Skin epidermis (tissue), 12 donors: ENCODE measurements at regions not wholly inside any gene's neighbourhood (a gene's known extent, or its start where the extent isn't known, plus 50 kb on each side); places are given as distances from the start of the nearest gene placed in this dataset.
"Not testable (repeated sequence)": the region's sequence is repeated elsewhere in the genome, so short reads cannot be mapped to it uniquely, and the experiment has no call there.

ENCODE experiments used
- H3K27ac ChIP-seq, 21 experiments: fragments of 200-600 bp; sonication (generic) in 11 of 21; one replicate each; pipeline ENCODE4 v1.5.0; 2020; ENCODE audit warnings: mild to moderate bottlenecking in 3 of 21, inconsistent platforms in 2 of 21, moderate library complexity in 2 of 21
- H3K4me3 ChIP-seq, 7 experiments: fragments of 200-600 bp; sonication (generic) in 2 of 7; one replicate each; pipeline ENCODE4 v1.5.0; 2020; ENCODE audit warnings: inconsistent platforms in 2 of 7, mild to moderate bottlenecking in 2 of 7, moderate library complexity in 1 of 7

DNA sequence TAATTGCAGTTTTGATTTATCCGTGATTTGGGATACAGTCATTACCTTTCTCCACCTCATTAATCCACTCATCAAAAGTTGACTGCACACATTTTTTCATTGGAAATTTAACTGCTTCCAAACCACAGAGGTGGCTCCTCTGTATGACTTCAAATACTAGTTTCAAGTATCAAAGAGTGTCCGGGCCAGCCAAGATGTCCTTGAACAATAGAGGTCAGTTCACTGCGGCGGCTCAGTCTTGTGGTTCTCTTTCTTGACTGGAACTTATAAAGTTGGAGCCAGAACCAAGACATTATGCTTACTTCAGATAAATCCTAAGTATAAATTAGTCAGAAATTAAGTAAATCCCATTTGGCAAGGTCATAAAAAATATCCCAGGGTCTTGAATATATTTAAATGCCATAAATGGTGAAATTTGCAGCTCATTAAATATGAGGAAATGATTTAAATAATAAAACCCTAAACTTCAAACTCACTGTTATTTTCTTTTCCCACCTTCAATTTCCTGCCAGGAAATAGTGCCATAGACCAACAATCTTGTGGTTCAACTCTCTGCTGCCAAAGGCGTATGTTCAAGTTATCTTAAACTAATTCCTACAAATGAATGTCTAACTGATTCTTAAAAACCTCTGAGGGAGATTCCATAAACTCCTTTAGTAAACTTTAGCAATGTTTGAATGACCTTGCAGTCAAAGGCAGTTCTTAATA is 360.8 kb downstream of the AEBP2 start:
- H3K27ac ChIP-seq: peak overlapping the region in 2 of 21 experiments; percentile 10 to 23
- no peak overlapping the region for H3K4me3 ChIP-seq

DNA sequence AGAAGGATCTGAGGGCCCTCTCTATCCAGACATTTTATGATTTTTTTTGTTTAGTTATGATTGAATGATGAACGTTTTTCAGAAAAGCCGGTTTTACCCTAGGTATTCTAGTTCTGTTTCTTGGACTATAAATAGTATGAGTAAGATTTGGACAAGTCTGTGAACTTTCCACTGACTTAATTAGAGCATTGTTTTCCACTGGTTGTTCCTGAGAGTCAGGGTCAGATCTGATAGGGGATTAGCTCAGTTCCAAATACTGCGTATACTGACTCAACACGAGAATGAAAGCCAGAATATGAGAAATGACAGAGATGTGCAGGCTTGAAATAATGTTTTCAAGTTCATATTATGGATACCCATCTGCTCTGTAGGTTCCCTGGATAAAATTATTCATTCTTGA is 361.6 kb downstream of the AEBP2 start:
- Histone ChIP-seq H3K4me3 (no peak overlapping the region), H3K27ac (peak overlapping the region in 1 of 21 experiments; percentile 10)

GRCh38 chr12:19801941-19802340 is 362.6 kb downstream of the AEBP2 start:
- no peak overlapping the region for H3K4me3 ChIP-seq
- H3K27ac ChIP-seq: no peak overlapping the region

GRCh38 chr12:19802915-19803314 is 363.6 kb downstream of the AEBP2 start:
- Histone ChIP-seq H3K27ac (no peak overlapping the region), H3K4me3 (no peak overlapping the region)

DNA sequence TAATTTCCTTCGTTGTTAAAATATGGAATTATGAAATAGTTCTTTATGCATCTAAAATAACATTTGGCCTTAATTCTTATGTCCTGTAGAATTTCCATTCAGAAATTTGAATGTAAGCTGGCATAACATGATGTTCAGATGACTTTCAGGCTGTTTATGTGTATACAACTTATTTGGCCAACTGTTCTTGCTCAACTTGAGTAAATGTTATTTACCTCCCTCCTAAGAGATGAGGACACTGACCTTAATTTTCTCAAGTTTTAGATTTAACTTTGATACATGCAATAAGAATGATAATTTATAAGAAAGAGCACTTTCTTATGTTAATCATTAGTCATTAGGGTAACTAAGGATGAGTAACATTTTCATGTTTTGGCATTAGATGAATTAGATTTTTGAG is 365.4 kb downstream of the AEBP2 start:
- Histone ChIP-seq H3K27ac (no peak overlapping the region), H3K4me3 (no peak overlapping the region)

GRCh38 chr12:19808371-19808770 is 369.1 kb downstream of the AEBP2 start:
- Histone ChIP-seq H3K4me3 (no peak overlapping the region), H3K27ac (no peak overlapping the region)

- Histone ChIP-seq H3K4me3 (no peak overlapping the region), H3K27ac (no peak overlapping the region)
Observed at GRCh38 chr12:19810213-19810612, 370.9 kb downstream of the AEBP2 start.

DNA sequence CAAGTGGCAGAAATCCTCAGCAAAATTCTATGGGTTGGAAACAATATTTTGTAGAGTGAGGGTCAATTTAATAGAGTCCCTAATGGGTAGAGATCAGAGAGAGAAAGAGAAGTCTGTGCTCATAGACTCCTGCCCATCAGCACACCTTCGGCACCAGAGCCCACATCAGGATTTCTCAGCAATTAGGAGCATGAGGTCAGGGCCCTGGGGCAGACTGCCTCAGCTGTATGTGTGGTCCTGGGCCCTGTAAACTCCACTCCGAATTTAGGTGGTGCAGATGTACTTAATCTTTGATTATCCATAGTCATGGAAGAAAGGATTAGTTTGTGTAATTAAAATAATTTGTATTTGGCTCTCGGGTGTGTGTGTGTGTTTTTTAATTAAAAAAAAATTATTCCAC is 372.6 kb downstream of the AEBP2 start:
- H3K27ac ChIP-seq: no peak overlapping the region
- no peak overlapping the region for H3K4me3 ChIP-seq

DNA sequence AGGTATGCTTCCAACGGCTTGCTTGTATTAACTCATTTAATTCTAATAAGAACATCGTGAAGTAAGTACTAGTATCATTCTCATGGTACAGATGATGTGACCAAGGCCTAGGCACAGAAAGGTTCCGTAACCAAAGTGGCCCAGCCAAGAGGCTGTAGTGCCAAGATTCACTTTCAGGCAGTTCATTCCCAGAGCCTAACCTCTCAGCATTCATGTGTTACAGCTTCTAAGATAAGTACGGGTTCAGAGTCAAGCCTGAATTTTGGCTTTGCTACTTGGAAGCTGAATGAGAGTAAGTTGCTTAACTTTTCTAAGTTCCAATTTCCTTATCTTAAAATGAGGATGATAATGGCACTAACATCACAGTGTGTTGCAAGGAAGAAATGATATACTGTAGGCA is 379.9 kb downstream of the AEBP2 start:
- Histone ChIP-seq H3K27ac (no peak overlapping the region), H3K4me3 (no peak overlapping the region)

DNA sequence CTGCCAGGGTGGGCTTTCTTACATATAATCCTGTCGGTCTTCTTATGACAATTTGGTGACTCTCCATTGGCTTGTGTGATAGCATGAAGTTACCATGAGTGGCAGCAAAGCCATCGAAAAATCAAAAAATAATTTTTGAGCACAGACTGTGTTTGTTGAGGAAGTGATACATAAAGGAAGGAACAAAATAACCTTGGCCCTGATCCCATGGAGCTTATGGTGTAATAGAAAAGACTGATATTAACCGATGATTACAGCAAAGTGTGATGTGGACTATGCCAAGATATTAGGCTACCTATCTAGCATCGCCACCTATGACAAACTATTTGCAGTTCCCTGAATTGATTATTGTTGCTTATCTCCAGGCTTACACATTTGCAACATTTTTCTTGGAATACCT is 383.2 kb downstream of the AEBP2 start:
- H3K4me3 ChIP-seq: no peak overlapping the region

DNA sequence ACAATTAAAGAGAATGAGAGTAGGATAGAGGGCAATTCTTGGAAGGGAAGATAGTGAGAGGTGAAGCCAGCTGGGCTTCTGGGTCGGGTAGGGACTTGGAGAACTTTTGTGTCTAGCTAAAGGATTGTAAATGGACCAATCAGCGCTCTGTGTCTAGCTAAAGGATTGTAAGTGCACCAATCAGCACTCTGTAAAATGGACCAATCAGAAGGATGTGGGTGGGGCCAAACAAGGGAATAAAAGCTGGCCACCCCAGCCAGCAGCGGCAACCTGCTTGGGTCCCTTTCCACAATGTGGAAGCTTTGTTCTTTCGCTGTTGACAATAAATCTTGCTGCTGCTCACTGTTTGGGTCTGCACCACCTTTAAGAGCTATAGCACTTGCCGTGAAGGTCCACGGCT is 384.0 kb downstream of the AEBP2 start:
- H3K4me3 ChIP-seq: not testable (repeated sequence)

More for the DNA sequence above, 383.2 kb downstream of the AEBP2 start:
- no peak overlapping the region for H3K27ac ChIP-seq

DNA sequence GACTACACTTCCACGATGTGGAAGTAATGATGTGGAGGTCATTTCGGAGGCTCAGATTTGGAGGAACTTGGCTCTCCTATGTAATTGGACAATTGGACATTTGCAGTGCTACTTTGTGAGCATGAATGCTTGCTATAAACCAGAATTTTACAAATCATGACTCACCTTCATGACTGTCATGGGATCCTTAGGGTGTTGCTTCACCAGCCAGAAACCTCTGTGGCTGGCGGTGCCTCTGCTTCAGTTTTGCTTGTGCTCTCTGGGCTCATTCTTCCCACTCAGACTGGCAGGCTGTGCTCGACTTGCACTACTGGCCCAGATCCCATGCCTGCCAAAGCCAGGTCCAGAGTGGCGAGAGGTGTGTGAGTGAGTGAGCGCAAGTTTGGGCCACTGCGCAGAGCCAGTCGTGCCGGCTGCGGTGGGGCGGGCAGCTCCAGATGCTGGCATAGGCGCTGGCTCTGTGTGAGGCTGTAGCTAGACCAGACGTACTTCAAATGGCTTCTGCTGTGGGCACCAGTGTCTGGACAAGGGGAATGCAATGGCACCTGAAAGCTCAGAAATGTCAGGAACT is 387.8 kb downstream of the AEBP2 start:
- Histone ChIP-seq H3K4me3 (no peak overlapping the region), H3K27ac (no peak overlapping the region)

More for the DNA sequence above, 384.0 kb downstream of the AEBP2 start:
- not testable (repeated sequence) for H3K27ac ChIP-seq

- H3K27ac ChIP-seq: no peak overlapping the region
- no peak overlapping the region for H3K4me3 ChIP-seq
Observed at GRCh38 chr12:19829100-19829853, 390.0 kb downstream of the AEBP2 start.

DNA sequence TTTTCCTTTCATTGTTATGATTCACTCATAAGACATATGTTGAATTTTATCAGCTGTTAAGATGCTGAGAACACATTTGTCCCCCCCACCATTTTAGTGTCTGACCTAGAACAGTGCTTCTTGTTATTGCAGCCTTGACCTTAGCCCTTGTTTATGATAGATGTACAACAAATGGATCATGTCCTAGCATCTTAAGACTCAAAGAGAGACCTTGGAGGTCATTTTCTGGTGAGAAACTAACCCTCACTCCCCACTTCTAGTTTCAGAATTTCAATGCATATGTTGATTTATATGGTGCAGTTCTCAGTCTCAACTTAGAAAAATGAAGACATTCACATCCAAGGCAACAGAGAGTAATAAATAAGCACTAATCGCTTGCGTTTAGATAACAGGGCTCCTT is 391.2 kb downstream of the AEBP2 start:
- H3K27ac ChIP-seq: no peak overlapping the region
- no peak overlapping the region for H3K4me3 ChIP-seq

DNA sequence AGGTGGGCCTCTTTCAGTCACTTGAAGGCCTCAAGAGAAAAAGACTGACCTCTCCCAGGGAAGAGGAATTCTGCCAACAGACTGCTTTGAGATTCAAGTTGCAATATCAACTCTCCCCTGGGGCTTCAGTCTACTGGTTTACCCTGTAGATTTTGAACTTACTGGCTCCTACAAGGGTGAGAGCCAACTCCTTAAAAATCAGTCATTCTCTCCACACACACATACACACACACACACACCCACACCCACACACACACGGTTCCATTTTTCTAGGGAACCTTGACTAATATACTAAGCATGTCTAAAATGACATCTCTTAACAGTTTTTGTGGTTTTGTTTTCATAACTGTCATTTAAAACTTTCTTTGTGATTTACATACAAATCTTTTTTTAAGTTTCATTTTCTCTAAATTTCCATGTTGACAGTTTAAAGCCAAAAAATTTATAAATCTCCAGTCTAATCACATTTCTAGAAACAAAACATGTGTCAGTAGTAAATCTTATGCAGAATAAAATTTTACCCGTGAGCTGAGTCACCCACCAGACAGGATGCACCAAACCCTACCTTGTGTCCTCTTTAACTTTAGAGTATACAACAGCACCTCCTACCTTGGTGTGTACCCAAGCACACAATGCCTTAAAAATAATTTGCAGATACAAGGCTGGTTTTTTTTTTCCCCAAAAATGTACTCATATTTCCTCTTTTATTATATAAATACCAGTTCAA is 394.6 kb downstream of the AEBP2 start:
- Histone ChIP-seq H3K4me3 (no peak overlapping the region), H3K27ac (no peak overlapping the region)

- H3K27ac ChIP-seq: no peak overlapping the region
- H3K4me3 ChIP-seq: no peak overlapping the region
Observed at GRCh38 chr12:19834592-19834991, 395.3 kb downstream of the AEBP2 start.

GRCh38 chr12:19836056-19836455 is 396.8 kb downstream of the AEBP2 start:
- Histone ChIP-seq H3K4me3 (no peak overlapping the region), H3K27ac (no peak overlapping the region)

GRCh38 chr12:19836456-19836855 is 397.2 kb downstream of the AEBP2 start:
- H3K4me3 ChIP-seq: no peak overlapping the region
- H3K27ac ChIP-seq: no peak overlapping the region

DNA sequence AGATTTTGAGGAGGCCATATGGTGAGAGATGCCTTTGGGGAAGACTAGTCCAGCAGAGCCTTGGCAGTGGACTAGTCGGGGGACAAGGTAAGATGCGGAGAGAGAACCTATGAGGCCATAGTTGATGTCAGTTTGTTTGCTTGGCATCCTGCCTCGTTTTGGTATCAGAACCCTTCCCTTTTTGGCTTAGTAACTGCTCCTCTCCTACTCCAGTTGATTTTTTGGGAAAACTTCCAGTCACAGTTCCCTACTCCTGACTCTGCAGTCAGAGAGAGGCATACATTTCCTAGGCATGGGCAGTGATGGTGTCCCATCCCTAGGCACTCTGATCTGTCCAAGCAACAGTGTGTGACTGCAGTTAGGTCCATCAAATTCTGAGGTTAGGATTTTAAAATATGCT is 398.3 kb downstream of the AEBP2 start:
- H3K27ac ChIP-seq: no peak overlapping the region

GRCh38 chr12:19841451-19841850 is 402.2 kb downstream of the AEBP2 start:
- Histone ChIP-seq H3K27ac (no peak overlapping the region), H3K4me3 (no peak overlapping the region)

More for the DNA sequence above, 398.3 kb downstream of the AEBP2 start:
- H3K4me3 ChIP-seq: no peak overlapping the region
